Lower lobe of right lung (tissue), 2 donors: ENCODE measurements at regions not wholly inside any gene's neighbourhood (a gene's known extent, or its start where the extent isn't known, plus 50 kb on each side); places are given as distances from the start of the nearest gene placed in this dataset.

Source experiments
- ATAC-seq, 2 donors: fragments of 200-7000 bp; cut with Tn5 transposase; one replicate each; pipeline ENCODE4 v1.9.1; 2020 to 2022; ENCODE audit warnings: mild to moderate bottlenecking in 2 of 2, moderate library complexity in 2 of 2
- DNase-seq: peaks from one replicate; pipeline ENCODE4 v3.0.0-alpha.2; 2020
- H3K27ac ChIP-seq: fragments of 200-600 bp; one replicate; pipeline ENCODE4 v1.8.0; 2022
- H3K27me3 ChIP-seq: fragments of 200-600 bp; one replicate; pipeline ENCODE4 v1.8.0; 2022; ENCODE audit warnings: low read depth
- H3K36me3 ChIP-seq: fragments of 200-600 bp; one replicate; pipeline ENCODE4 v1.8.0; 2022; ENCODE audit warnings: mild to moderate bottlenecking
- H3K4me1 ChIP-seq: fragments of 200-600 bp; one replicate; pipeline ENCODE4 v1.8.0; 2022
- H3K4me3 ChIP-seq: fragments of 200-600 bp; one replicate; pipeline ENCODE4 v1.8.0; 2022; ENCODE audit warnings: mild to moderate bottlenecking
- H3K9me3 ChIP-seq: fragments of 200-600 bp; one replicate; pipeline ENCODE4 v1.8.0; 2022
- intact Hi-C: fragments of 100-400 bp; cut with DNase I; formaldehyde crosslinking; loops from one replicate; pipeline ENCODE4 v1.11.0; 2022
- TF ChIP-seq, protein P1 (sequence below): fragments of 200-600 bp; IDR thresholded peaks from one replicate; pipeline ENCODE4 v1.8.0; 2022; ENCODE audit warnings: antibody characterized with exemption, mild to moderate bottlenecking
- donor health status: DM: no; HTN: yes; CAD: no; lungs with severe emphysema.

DNA sequence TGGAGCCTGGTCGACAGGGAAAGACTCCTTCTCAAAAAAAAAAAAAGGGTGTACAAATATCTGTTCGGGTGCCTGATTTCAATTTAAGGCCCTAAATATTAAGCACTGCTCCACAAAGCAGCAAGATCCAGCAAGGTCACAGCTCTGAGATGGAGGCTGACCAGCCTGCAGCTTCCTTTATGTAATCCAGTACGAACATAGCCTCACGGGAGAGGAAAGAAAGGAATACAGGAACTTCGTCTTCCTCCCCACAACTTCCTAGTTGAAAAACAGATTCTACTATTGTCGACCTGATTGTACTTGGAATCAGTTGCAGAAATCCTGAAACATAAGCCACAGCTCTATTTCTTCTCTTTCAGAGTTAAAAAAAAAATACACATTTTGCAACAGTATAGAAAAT is 53.5 kb upstream of the TBC1D9 start:
- no peak for ATAC-seq
- no peaks in the 10 kb centered on the region for H3K27me3 ChIP-seq
- TF ChIP-seq, protein P1, sequence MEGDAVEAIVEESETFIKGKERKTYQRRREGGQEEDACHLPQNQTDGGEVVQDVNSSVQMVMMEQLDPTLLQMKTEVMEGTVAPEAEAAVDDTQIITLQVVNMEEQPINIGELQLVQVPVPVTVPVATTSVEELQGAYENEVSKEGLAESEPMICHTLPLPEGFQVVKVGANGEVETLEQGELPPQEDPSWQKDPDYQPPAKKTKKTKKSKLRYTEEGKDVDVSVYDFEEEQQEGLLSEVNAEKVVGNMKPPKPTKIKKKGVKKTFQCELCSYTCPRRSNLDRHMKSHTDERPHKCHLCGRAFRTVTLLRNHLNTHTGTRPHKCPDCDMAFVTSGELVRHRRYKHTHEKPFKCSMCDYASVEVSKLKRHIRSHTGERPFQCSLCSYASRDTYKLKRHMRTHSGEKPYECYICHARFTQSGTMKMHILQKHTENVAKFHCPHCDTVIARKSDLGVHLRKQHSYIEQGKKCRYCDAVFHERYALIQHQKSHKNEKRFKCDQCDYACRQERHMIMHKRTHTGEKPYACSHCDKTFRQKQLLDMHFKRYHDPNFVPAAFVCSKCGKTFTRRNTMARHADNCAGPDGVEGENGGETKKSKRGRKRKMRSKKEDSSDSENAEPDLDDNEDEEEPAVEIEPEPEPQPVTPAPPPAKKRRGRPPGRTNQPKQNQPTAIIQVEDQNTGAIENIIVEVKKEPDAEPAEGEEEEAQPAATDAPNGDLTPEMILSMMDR: no peak
- no peak overlapping the region for H3K4me3 ChIP-seq
- no peaks in the 10 kb centered on the region for H3K9me3 ChIP-seq
- intact Hi-C loops: no loop called here
- peaks cover 13% of the 10 kb centered on the region for H3K4me1 ChIP-seq
- H3K36me3 ChIP-seq: no peaks in the 10 kb centered on the region
- no peak overlapping the region for H3K27ac ChIP-seq
- no peak for DNase-seq

DNA sequence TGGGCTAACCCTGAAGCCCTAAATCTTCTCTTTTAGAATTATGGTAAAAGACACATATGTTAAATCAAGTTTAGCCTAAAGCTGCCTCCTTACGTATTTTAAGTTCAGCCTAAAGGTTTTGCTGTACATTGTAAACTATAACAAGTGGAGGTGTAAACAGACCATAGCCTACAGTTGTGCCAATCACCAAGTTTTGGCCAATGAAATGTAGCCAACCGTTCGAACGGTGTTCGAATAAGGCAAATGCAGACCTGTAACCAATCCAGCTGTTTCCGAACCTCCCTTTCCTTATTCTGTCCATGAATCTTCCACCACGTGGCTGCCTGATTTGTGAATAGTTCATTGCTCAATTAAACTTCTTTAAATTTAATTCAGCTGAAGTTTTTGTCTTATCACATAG is 52.1 kb upstream of the TBC1D9 start:
- Histone ChIP-seq H3K27ac (no peak overlapping the region), H3K4me1 (peaks cover 13% of the 10 kb centered on the region), H3K4me3 (no peak overlapping the region), H3K27me3 (no peaks in the 10 kb centered on the region), H3K36me3 (no peaks in the 10 kb centered on the region), H3K9me3 (no peaks in the 10 kb centered on the region)
- ATAC-seq (no peak), DNase-seq (no peak)
- TF ChIP-seq, protein P1: no peak
- intact Hi-C loops: no loop called here

GRCh38 chr4:140807491-140808252 is 51.5 kb upstream of the TBC1D9 start:
- TF ChIP-seq, protein P1: no peak
- no peaks in the 10 kb centered on the region for H3K9me3 ChIP-seq
- DNase-seq: no peak
- peaks cover 13% of the 10 kb centered on the region for H3K4me1 ChIP-seq
- no peaks in the 10 kb centered on the region for H3K27me3 ChIP-seq
- peak; percentile 49 to 57 for ATAC-seq
- H3K27ac ChIP-seq: peak overlapping the region; percentile 27
- intact Hi-C loops: no loop called here
- no peaks in the 10 kb centered on the region for H3K36me3 ChIP-seq
- H3K4me3 ChIP-seq: no peak overlapping the region

- ATAC-seq: peak; percentile 46 to 58
These were observed 50.0 kb upstream of the TBC1D9 start for GRCh38 chr4:140806163-140806562.

More at GRCh38 chr4:140806163-140806562, 50.0 kb upstream of the TBC1D9 start:
- Histone ChIP-seq H3K36me3 (no peaks in the 10 kb centered on the region), H3K4me1 (peaks cover 13% of the 10 kb centered on the region), H3K9me3 (no peaks in the 10 kb centered on the region), H3K27me3 (no peaks in the 10 kb centered on the region), H3K4me3 (no peak overlapping the region), H3K27ac (no peak overlapping the region)
- no peak for DNase-seq
- TF ChIP-seq, protein P1: no peak
- intact Hi-C loops: no loop called here
